HG03378 (cell line): ENCODE measurements at regions not wholly inside any gene's neighbourhood (a gene's known extent, or its start where the extent isn't known, plus 50 kb on each side); places are given as distances from the start of the nearest gene placed in this dataset.

Source experiments
- ATAC-seq: cut with Tn5 transposase; IDR thresholded peaks from one replicate; pipeline ENCODE4 v1.9.1; 2021; ENCODE audit warnings: mild to moderate bottlenecking, moderate library complexity; ENCODE audit not compliant: unreplicated experiment

DNA sequence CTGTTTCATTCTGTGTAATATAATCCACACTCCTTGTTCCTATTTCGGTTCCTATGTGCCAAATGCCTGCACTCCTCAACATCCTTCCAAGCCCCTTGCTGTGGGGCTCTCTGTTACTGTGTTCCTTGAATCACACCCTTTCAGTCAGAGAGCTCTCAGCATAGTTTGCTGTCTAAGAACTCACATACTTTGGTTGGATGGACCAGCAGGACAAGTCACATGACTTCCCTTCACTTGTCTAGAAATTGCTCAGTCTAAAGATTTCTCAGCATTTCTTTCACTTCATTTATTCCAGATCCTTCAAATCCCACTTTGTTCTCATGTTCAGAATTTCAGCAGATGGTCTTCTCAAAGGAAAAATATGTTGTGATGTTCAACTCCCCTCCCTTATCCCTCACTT is 203.5 kb upstream of the PFN2 start:
- ATAC-seq: no peak

DNA sequence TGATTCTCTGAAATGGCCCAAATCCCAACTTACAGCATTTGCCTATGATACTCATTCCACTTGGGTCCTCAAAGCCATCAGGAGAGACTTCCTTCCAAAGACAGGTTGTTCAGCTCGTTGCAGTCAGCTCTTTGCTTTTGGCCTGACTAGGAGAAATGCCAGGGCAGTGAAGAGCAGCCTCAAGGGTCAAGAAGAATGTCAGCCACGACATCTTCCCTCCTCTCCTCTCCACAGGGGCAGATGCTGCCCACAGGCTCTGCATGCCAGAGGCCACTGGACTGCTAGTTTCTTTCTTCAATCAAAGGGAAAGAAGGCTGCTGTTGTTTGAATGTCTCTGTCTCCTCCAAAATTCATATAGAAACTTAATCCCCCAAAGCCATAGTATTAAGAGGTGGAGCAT is 201.7 kb upstream of the PFN2 start:
- no peak for ATAC-seq

- no peak for ATAC-seq
Observed at GRCh38 chr3:150170852-150171520, 200.3 kb upstream of the PFN2 start.

DNA sequence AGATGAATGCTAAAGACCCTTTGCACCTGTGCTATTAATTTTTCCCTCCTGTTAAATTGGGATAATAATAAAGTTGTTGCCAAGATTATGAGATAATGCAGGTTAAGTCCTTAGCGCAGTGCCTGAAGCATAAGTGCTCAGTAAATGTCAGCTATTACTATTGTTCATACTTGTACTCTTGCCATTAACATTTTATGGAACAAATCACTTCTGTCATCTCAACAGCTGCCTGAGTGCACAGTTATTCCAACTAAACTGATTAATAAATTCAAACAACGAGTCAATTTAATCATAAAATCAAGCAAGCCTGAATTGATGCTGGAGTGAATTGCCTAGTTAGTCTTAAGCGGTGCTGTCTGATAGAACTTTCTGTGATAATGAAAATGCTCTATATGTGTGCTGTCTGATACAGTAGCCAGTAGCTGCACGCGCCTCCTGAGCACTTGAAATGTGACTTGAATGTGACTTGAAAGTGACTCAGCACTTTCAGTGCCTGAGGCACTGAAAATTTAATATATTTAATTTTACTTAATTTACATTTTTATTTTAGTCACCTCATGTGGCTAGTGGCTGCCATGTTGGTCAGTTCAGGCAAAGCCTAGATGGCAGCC is 198.7 kb upstream of the PFN2 start:
- ATAC-seq: no peak

DNA sequence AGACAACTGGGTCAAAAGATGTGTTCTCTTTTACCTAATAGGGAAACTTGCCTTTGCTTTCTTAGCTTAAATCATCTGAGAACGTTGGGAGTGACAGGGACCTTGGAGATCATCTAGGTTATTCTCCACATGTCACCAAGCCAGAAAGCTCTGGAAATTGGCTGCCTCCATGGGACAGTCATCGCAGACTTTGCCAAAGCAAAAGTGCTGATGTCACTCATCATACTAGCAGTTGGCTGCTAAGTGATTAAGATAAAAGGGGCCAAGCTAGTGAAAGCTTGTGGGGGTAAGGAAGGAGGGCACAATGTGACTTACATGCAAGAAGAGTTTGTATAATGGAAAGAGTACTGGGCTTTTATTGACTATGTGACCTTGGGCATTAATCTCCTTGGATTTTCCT is 198.0 kb upstream of the PFN2 start:
- no peak for ATAC-seq

- ATAC-seq: no peak
Observed at GRCh38 chr3:150165396-150166094, 194.8 kb upstream of the PFN2 start.

- no peak for ATAC-seq
Observed at GRCh38 chr3:150161011-150161410, 190.3 kb upstream of the PFN2 start.

DNA sequence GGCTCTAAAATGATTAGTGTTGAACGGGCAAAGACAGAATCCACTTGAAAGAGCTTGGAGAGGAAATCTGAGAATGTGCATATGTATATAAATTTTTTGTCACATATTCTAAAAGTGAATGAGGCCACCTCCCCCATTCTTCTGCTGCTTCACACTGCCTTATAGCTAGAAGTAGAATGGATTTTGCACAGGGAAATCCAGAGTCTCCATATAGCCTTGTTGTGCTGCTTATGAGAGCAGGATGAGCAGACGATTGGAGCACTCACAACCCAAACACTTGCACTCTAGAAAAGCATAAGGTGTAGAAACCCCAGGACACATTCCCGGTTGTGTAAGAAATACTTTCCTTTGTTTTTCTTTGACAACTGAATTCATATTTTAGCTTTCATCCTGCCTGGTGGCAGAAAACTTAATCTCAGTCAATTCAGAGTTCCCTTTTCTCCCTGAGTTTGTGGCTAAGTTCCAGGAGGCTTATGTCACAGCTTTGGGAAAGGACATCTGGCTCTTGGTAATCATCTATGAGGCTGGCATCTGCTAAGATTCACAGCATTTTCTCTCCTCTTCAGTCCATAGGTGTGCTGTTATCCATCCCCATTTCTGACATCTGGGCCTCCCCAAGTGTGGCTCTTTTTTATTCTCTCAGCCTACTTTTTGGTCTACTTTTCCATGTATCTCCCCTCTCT is 188.4 kb upstream of the PFN2 start:
- no peak for ATAC-seq

DNA sequence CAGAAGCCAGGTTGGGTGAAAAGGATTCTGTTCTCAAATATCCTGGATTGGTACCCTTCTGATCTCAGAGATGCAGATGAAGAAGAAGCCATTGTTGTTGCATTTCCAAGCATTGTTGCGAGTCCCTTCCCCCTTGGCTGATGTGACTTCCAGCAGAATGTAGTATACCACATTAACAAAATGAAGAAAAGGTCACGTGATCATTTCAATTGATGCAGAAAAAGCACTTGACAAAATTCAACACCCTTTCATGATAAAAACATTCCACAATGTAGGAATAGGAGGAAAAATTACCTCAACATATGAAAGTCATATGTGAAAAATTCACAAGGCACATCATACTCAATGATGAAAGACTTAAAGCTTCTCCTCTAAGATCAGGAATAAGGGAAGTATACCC is 181.9 kb upstream of the PFN2 start:
- no peak for ATAC-seq

- no peak for ATAC-seq
Observed at GRCh38 chr3:150150633-150151032, 179.9 kb upstream of the PFN2 start.

DNA sequence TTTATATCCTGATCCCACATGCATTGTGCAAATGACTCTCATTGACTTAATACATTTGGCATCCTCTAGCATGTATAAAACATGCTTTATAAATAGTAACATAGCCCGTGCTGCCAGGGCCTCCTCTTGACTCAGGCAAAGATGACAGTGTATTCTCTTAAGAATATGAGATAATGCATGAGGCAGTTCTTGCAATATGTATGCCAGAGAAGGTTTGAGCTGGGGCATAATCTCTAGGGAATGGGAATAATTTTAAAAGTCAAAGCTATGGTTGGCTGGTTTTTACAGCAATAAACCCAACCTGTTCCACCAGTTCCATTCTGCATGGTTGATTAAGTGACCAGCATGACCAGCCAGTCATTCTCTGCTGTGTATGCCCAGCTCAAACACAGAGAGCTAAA is 179.0 kb upstream of the PFN2 start:
- no peak for ATAC-seq

GRCh38 chr3:150148227-150148626 is 177.5 kb upstream of the PFN2 start:
- ATAC-seq: no peak

- no peak for ATAC-seq
Observed at GRCh38 chr3:150147776-150148175, 177.1 kb upstream of the PFN2 start.

DNA sequence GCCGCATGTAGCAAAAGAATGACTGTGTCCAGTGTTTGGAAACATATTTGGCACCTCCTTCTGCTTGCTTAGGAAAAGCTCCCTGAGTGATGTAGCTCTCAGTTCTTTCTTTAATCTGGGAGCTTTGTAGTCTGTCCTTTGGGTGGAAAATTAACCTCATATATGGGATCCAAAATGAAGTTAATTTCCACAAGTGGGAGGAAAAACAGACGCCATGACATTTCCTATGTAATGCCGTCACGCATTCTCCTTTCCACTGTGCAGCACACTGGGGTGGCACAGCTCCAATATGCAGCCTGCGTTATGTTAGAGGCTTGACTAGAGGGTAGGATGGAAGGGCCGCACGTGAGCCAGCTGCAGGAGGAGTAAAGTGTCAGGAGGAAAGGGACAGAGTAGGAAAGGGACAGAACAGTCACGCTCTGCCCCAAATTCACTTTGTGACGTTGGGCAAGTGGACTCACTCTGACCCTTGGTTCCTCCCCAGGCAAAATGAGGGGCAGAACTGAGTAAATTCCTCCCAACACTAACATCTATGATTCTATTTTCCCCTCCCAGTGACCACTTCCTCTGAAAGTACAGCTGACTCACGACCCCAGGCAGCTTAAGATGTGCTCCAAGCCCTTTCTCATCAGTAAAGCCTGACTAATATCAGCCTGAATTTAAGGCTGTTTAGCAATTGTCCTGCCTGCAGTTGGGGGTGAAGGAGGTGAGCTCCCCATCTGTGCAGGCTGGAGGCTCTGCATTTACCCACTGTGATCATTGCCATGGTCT is 176.5 kb upstream of the PFN2 start:
- ATAC-seq: peak; percentile 46

- no peak for ATAC-seq
Observed at GRCh38 chr3:150145659-150146058, 175.0 kb upstream of the PFN2 start.

DNA sequence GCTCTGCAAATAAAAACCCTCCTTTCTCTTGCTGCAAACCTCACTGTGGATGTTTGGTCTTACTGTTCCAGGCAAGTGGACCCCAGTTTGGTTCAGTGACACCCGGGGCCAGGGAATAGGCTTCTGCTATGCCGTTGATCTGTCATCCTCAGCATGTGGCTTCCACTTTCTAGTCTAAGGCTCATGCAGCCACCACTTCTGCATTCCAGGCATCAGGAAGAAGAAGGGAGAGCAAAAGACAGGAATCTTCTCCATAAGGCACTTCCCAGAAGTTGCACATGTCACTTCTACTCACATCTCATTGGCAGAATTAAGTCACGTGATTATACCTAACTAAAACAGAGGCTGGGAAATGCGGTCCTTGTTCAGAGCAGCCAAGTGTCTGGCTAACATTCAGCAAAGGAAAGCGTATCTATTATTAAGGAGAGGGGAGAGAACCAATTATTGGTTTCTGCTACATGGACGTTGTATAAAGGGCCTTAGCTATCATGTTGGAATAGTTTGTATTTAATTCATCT is 173.6 kb upstream of the PFN2 start:
- ATAC-seq: no peak

DNA sequence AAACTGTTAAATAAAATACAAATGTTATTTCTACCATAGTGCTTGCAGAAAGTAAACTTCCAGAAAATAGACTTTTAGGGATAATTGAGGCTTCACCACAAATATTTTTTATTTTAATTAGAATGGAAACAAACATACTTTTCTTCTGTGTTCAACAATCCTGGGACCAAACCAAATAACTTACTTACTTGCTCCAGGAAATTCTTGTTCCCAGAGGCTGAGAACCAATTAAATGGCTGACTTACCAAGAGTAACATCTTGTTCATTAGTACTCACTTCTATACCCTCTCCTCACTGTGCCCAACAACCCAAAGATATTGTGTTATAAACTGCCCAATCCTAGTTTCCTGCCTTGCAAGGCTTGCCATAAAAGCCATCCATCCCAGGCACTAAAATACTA is 172.2 kb upstream of the PFN2 start:
- ATAC-seq: no peak

DNA sequence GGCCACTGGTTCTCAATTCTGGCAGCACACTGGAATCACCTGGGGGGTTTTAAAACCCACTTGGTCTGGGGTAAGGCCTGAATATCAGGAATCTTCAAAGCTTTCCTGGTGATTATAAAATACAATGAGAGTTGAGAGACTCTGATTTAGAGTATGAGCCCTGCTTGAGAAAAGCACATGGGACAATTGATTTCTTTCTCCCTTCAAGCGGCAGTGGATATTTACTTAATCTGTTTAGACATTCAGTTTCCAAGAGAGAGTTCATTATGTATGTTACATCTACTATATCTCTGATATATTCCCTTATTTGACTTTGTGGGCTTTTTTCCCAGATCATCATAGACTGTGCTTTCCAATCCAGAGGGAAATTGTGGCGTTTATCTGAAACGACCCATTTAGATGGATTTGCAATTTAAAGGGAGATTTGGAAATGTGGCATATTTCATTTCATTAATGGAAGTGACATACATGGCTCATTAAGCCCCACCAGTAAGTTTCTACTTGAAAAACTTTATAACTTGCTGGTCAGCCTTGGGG is 171.2 kb upstream of the PFN2 start:
- no peak for ATAC-seq

- no peak for ATAC-seq
Observed at GRCh38 chr3:150140614-150141321, 170.1 kb upstream of the PFN2 start.

- ATAC-seq: no peak
Observed at GRCh38 chr3:150138824-150139223, 168.1 kb upstream of the PFN2 start.
